IPS-NIHi7 (cell line): ENCODE measurements at regions not wholly inside any gene's neighbourhood (a gene's known extent, or its start where the extent isn't known, plus 50 kb on each side); places are given as distances from the start of the nearest gene placed in this dataset.
"Not testable (repeated sequence)": the region's sequence is repeated elsewhere in the genome, so short reads cannot be mapped to it uniquely, and the experiment has no call there.

Experiments used
- DNase-seq: peaks from one replicate; pipeline ENCODE4 v3.0.0; 2012; ENCODE audit warnings: mixed read lengths; ENCODE audit errors: extremely low spot score

GRCh38 chr9:135356796-135357195, 122.8 kb upstream of the PPP1R26 start:
- no peak for DNase-seq

- DNase-seq: no peak
Observed at GRCh38 chr9:135357863-135358551, 121.6 kb upstream of the PPP1R26 start.

GRCh38 chr9:135358552-135358940, 121.0 kb upstream of the PPP1R26 start:
- no peak for DNase-seq

GRCh38 chr9:135359764-135360163, 119.8 kb upstream of the PPP1R26 start:
- no peak for DNase-seq

- no peak for DNase-seq
Observed at GRCh38 chr9:135360617-135361016, 119.0 kb upstream of the PPP1R26 start.

GRCh38 chr9:135361668-135362067, 117.9 kb upstream of the PPP1R26 start:
- not testable (repeated sequence) for DNase-seq

- DNase-seq: no peak
Observed at GRCh38 chr9:135363596-135363995, 116.0 kb upstream of the PPP1R26 start.

- no peak for DNase-seq
Observed at GRCh38 chr9:135365013-135365768, 114.4 kb upstream of the PPP1R26 start.

GRCh38 chr9:135366104-135366503, 113.5 kb upstream of the PPP1R26 start:
- no peak for DNase-seq

GRCh38 chr9:135369412-135369990, 110.1 kb upstream of the PPP1R26 start:
- DNase-seq: no peak

- DNase-seq: no peak
Observed at GRCh38 chr9:135370411-135371375, 108.9 kb upstream of the PPP1R26 start.

- DNase-seq: no peak
Observed at GRCh38 chr9:135371535-135371934, 108.0 kb upstream of the PPP1R26 start.

- DNase-seq: no peak
Observed at GRCh38 chr9:135372036-135372435, 107.5 kb upstream of the PPP1R26 start.

- DNase-seq: no peak
Observed at GRCh38 chr9:135372501-135373008, 107.0 kb upstream of the PPP1R26 start.

GRCh38 chr9:135373151-135373685, 106.4 kb upstream of the PPP1R26 start:
- no peak for DNase-seq

GRCh38 chr9:135373820-135374219, 105.8 kb upstream of the PPP1R26 start:
- DNase-seq: no peak

- DNase-seq: no peak
Observed at GRCh38 chr9:135374591-135374990, 105.0 kb upstream of the PPP1R26 start.

- no peak for DNase-seq
Observed at GRCh38 chr9:135375001-135375400, 104.6 kb upstream of the PPP1R26 start.

- no peak for DNase-seq
Observed at GRCh38 chr9:135376511-135377265, 102.9 kb upstream of the PPP1R26 start.

- DNase-seq: no peak
Observed at GRCh38 chr9:135377431-135377830, 102.2 kb upstream of the PPP1R26 start.

- no peak for DNase-seq
Observed at GRCh38 chr9:135378751-135379150, 100.8 kb upstream of the PPP1R26 start.
